Hepatocyte (in vitro differentiated cells): ENCODE measurements at regions not wholly inside any gene's neighbourhood (a gene's known extent, or its start where the extent isn't known, plus 50 kb on each side); places are given as distances from the start of the nearest gene placed in this dataset.

Experiments used
- DNase-seq: peaks from one replicate; pipeline ENCODE4 v3.0.0-alpha.2; 2016; ENCODE audit warnings: low spot score
- H2AFZ ChIP-seq: fragments of 200-600 bp; sonication (generic); 2 replicates; pipeline ENCODE4 v1.6.0; 2016; ENCODE audit warnings: antibody characterized with exemption, mild to moderate bottlenecking
- H3K27ac ChIP-seq: fragments of 200-600 bp; sonication (generic); 2 replicates; pipeline ENCODE4 v1.5.1; 2016; ENCODE audit warnings: mild to moderate bottlenecking
- H3K27me3 ChIP-seq: fragments of 200-600 bp; sonication (generic); 2 replicates; pipeline ENCODE4 v1.6.1; 2016
- H3K36me3 ChIP-seq: fragments of 200-600 bp; sonication (generic); replicated peaks from 2 replicates; pipeline ENCODE4 v1.5.1; 2016; ENCODE audit warnings: low read depth; ENCODE audit not compliant: insufficient read depth
- H3K4me1 ChIP-seq: fragments of 200-600 bp; sonication (generic); 2 replicates; pipeline ENCODE4 v1.5.1; 2016; ENCODE audit warnings: mild to moderate bottlenecking, moderate library complexity; ENCODE audit not compliant: insufficient read depth
- H3K4me2 ChIP-seq: fragments of 200-600 bp; sonication (generic); 2 replicates; pipeline ENCODE4 v1.6.0; 2016
- H3K4me3 ChIP-seq: fragments of 200-600 bp; sonication (generic); 2 replicates; pipeline ENCODE4 v1.5.1; 2016; ENCODE audit warnings: mild to moderate bottlenecking
- H3K79me2 ChIP-seq: fragments of 200-600 bp; sonication (generic); 2 replicates; pipeline ENCODE4 v1.6.0; 2017; ENCODE audit warnings: mild to moderate bottlenecking
- H3K9me2 ChIP-seq: fragments of 200-600 bp; sonication (generic); replicated peaks from 2 replicates; pipeline ENCODE4 v1.6.0; 2017; ENCODE audit warnings: mild to moderate bottlenecking; ENCODE audit not compliant: insufficient read depth
- H3K9me3 ChIP-seq: fragments of 200-600 bp; sonication (generic); 2 replicates; pipeline ENCODE4 v1.5.1; 2016; ENCODE audit warnings: low read depth, mild to moderate bottlenecking
- H4K20me1 ChIP-seq: fragments of 200-600 bp; sonication (generic); 2 replicates; pipeline ENCODE4 v1.6.0; 2016; ENCODE audit warnings: mild to moderate bottlenecking; ENCODE audit not compliant: insufficient read depth, poor library complexity, severe bottlenecking
- EZH2 ChIP-seq: fragments of 200-600 bp; sonication (generic); IDR thresholded peaks from 2 replicates; pipeline ENCODE4 v1.6.1; 2016; ENCODE audit warnings: antibody characterized with exemption, mild to moderate bottlenecking, borderline replicate concordance
- EZH2phosphoT487 ChIP-seq: fragments of 200-600 bp; sonication (generic); IDR thresholded peaks from one replicate; pipeline ENCODE4 v1.6.1; 2018; ENCODE audit warnings: antibody characterized with exemption, mild to moderate bottlenecking, low read depth, moderate library complexity; ENCODE audit not compliant: unreplicated experiment, severe bottlenecking
- WGBS: methylation state at CpG from one replicate; pipeline ENCODE4 v1.1.6; 2016; ENCODE audit warnings: low lambda C conversion rate; ENCODE audit errors: missing lambda C conversion rate; 5-methylcytosine and 5-hydroxymethylcytosine counted together
- TF ChIP-seq, protein P1 (sequence below): fragments of 200-600 bp; sonication (generic); IDR thresholded peaks from 2 replicates; pipeline ENCODE4 v1.5.1; 2016; ENCODE audit warnings: antibody characterized with exemption, mild to moderate bottlenecking; ENCODE audit not compliant: poor library complexity

DNA sequence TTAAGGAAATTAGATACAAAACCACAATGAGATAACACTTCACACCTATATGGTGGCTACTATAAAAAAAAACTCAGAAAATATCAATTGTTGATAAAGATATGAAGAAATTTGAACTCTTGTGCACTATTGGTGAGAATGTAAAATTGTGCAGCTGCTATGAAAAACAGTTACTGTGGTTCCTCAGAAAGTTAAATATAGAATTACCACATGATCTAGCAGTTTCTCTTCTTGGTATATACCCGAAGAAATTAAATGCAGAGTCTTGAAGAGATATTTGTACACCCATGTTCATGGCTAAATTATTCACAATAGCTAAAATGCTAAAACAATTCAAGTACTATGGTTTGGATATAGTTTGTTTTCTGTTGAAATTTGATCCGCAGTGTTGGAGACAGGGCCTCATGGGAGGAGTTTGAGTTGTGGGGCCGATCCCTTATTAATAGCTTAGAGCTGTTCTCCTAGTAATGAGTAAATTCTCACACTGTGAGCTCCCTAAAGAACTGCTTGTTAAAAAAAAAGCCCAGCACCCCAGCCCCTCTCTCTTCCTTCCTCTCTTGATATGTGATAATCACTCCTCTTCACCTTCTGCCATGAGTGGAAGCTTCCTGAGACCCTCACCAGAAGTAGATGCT is 1412.1 kb downstream of the PLA2G4A start:
- Histone ChIP-seq H3K4me1 (no peaks in the 10 kb centered on the region), H3K4me2 (no peak overlapping the region), H4K20me1 (no peaks in the 10 kb centered on the region), H3K36me3 (no peaks in the 10 kb centered on the region), H3K79me2 (no peaks in the 10 kb centered on the region), H3K4me3 (no peak overlapping the region), H2AFZ (no peak overlapping the region), H3K9me2 (no peaks in the 10 kb centered on the region), H3K27me3 (no peaks in the 10 kb centered on the region), H3K27ac (no peak overlapping the region), H3K9me3 (no peaks in the 10 kb centered on the region)
- TF ChIP-seq EZH2 (no peak), EZH2phosphoT487 (no peak)
- TF ChIP-seq, protein P1, sequence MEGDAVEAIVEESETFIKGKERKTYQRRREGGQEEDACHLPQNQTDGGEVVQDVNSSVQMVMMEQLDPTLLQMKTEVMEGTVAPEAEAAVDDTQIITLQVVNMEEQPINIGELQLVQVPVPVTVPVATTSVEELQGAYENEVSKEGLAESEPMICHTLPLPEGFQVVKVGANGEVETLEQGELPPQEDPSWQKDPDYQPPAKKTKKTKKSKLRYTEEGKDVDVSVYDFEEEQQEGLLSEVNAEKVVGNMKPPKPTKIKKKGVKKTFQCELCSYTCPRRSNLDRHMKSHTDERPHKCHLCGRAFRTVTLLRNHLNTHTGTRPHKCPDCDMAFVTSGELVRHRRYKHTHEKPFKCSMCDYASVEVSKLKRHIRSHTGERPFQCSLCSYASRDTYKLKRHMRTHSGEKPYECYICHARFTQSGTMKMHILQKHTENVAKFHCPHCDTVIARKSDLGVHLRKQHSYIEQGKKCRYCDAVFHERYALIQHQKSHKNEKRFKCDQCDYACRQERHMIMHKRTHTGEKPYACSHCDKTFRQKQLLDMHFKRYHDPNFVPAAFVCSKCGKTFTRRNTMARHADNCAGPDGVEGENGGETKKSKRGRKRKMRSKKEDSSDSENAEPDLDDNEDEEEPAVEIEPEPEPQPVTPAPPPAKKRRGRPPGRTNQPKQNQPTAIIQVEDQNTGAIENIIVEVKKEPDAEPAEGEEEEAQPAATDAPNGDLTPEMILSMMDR, result no peak
- WGBS, result 79% methylated on average over 3 of the region's 3 CpGs
- no peak for DNase-seq

DNA sequence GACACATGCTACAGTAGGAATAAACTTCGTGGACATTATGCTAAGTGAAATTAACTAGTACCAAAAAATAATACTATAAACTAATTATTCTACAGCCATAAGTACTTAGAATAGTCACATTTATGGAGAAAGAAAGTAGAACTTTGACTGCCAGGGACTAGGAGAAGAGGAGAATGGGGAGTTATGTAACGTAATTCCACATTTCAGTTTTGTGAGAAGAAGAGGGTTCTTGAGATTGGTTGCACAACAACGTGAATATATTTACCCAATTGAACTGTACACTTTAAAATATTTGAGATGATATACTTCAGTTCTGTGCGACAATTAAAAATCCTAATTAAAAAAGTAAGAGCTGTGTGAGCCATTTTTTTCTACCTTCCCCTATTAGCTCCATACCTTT is 1412.9 kb downstream of the PLA2G4A start:
- H4K20me1 ChIP-seq, result no peaks in the 10 kb centered on the region
- TF ChIP-seq EZH2phosphoT487 (no peak), EZH2 (no peak)
- TF ChIP-seq, protein P1, result no peak
- no peaks in the 10 kb centered on the region for H3K9me3 ChIP-seq
- H3K9me2 ChIP-seq, result no peaks in the 10 kb centered on the region
- no peak overlapping the region for H3K4me3 ChIP-seq
- no peaks in the 10 kb centered on the region for H3K27me3 ChIP-seq
- H2AFZ ChIP-seq, result no peak overlapping the region
- 81% methylated on average over 4 of the region's 4 CpGs for WGBS
- no peak overlapping the region for H3K4me2 ChIP-seq
- no peaks in the 10 kb centered on the region for H3K79me2 ChIP-seq
- H3K27ac ChIP-seq, result no peak overlapping the region
- no peaks in the 10 kb centered on the region for H3K36me3 ChIP-seq
- no peak for DNase-seq
- no peaks in the 10 kb centered on the region for H3K4me1 ChIP-seq

DNA sequence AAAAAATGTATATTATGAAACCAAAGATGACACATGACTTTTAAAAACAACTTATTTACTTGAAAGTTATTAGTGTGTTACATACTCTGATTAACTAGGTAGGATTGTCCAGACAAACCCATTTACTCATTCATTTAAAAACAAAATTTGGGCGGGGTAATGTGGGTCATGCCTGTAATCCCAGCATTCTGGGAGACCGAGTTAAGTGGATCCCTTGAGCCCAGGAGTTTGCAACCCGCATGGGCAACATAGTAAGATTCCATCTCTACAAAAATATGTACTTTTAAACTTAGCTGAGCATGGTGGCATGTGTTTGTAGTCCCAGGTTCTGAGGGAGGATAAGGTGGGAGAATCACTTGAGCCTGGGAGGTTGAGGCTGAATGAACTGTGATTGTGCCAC is 1414.7 kb downstream of the PLA2G4A start:
- 70% methylated on average over 3 of the region's 3 CpGs for WGBS
- TF ChIP-seq, protein P1, result no peak
- no peak for TF ChIP-seq EZH2phosphoT487
- no peak for TF ChIP-seq EZH2

DNA sequence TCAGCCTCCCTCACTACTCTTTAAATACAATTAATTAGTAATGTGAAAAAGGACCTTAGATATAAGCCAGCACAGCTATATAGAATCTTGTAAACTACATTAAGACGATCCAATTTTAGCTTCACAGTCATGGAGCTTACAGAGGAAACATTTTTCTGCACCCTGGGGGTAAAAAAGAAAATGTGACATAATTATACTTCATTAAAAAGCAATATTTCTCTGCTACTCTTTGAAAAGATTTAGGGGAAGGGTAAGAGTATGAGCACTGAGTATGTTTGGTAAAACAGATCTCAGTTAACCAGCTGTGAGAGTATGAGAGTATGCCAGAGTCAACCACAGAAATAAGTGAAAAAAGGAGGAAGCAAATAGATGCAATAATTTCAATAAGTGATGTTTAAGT is 1415.9 kb downstream of the PLA2G4A start:
- Histone ChIP-seq H3K27ac (no peak overlapping the region), H3K79me2 (no peaks in the 10 kb centered on the region), H3K9me2 (no peaks in the 10 kb centered on the region), H2AFZ (no peak overlapping the region), H4K20me1 (no peaks in the 10 kb centered on the region), H3K36me3 (no peaks in the 10 kb centered on the region), H3K4me2 (no peak overlapping the region), H3K27me3 (no peaks in the 10 kb centered on the region), H3K9me3 (no peaks in the 10 kb centered on the region), H3K4me3 (no peak overlapping the region), H3K4me1 (no peaks in the 10 kb centered on the region)
- 78% methylated on average over 1 of the region's 1 CpG for WGBS
- TF ChIP-seq, protein P1, result no peak
- TF ChIP-seq EZH2 (no peak), EZH2phosphoT487 (no peak)
- no peak for DNase-seq

More for the DNA sequence above, 1414.7 kb downstream of the PLA2G4A start:
- Histone ChIP-seq H3K4me3 (no peak overlapping the region), H3K79me2 (no peaks in the 10 kb centered on the region), H3K9me2 (no peaks in the 10 kb centered on the region), H3K4me2 (no peak overlapping the region), H3K9me3 (no peaks in the 10 kb centered on the region), H3K27ac (no peak overlapping the region), H4K20me1 (no peaks in the 10 kb centered on the region), H2AFZ (no peak overlapping the region), H3K36me3 (no peaks in the 10 kb centered on the region), H3K4me1 (no peaks in the 10 kb centered on the region), H3K27me3 (no peaks in the 10 kb centered on the region)
- no peak for DNase-seq
